Activated naive CD4-positive, alpha-beta T cell treated with anti-CD3 and anti-CD28 coated beads, Interleukin-2, amount 10 ng/mL, durations not matched to agents 7 days and 5 days (primary cell): ENCODE measurements at regions not wholly inside any gene's neighbourhood (a gene's known extent, or its start where the extent isn't known, plus 50 kb on each side); places are given as distances from the start of the nearest gene placed in this dataset.

ENCODE experiments used
- CTCF ChIA-PET: fragments of 350-600 bp; sonication (Branson Sonifier 250); formaldehyde crosslinking; loops from one replicate; lab custom pipeline; 2021; ENCODE audit warnings: antibody characterized with exemption; lab: Charles Lee
- DNase-seq: peaks from one replicate; pipeline ENCODE4 v3.0.0-alpha.2; 2020
- H3K27ac Mint-ChIP-seq: one replicate; pipeline ENCODE4 v1.8.0; 2021; ENCODE audit warnings: mild to moderate bottlenecking, moderate library complexity, mixed read lengths
- H3K27me3 Mint-ChIP-seq: one replicate; pipeline ENCODE4 v1.8.0; 2021; ENCODE audit warnings: mild to moderate bottlenecking, mixed read lengths
- H3K36me3 Mint-ChIP-seq: one replicate; pipeline ENCODE4 v1.8.0; 2021; ENCODE audit warnings: mixed read lengths
- H3K4me1 Mint-ChIP-seq: one replicate; pipeline ENCODE4 v1.8.0; 2021; ENCODE audit warnings: mixed read lengths
- H3K4me3 Mint-ChIP-seq: one replicate; pipeline ENCODE4 v1.8.0; 2021; ENCODE audit warnings: mild to moderate bottlenecking, moderate library complexity, mixed read lengths
- H3K9me3 Mint-ChIP-seq: one replicate; pipeline ENCODE4 v1.8.0; 2021; ENCODE audit warnings: mixed read lengths

DNA sequence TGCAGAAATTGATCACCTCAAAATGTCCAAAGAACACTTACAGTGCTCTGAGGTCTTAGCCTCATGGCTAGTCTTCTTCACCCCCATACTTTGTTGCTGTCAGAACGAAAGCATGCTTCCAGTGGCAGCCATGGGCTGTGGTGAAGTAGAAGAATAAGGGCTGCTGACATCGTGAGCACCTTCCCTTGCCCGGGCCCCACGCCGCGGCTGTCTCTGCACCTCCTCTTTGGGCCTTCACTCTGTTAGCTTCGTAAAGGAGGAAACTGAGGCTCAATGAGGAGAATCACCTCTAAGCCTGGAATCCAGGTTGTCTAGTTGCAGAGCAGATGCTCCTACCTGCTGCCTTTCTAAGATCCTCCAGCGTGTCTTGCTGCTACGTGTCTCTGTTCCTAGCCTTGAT, 139.5 kb upstream of the SLC28A3 start:
- Mint-ChIP-seq H3K4me1 (no peaks in the 10 kb centered on the region), H3K27ac (no peak overlapping the region), H3K27me3 (no peaks in the 10 kb centered on the region), H3K9me3 (no peaks in the 10 kb centered on the region), H3K4me3 (no peak overlapping the region), H3K36me3 (no peaks in the 10 kb centered on the region)
- CTCF ChIA-PET: no interaction called here
- no peak for DNase-seq

DNA sequence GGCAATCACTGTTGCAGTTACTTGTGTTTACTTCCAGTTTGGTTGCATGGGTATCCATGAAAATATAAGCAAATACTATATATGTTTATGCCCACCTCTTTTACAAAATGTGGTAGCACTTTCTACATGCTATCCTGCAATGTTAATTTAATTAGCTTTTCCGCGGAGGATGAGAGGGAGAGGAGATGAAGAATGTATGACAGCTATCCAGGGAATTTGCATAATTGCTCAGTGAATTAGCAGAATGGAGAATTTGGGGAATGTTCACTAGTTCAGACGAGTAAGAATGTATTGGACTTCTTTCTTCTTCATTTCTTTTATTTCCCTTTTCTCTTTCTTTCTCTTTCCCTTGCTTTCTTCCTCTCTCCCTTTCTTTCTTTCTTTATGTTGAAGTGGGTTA, 140.7 kb upstream of the SLC28A3 start:
- CTCF ChIA-PET: no interaction called here
- no peaks in the 10 kb centered on the region for H3K36me3 Mint-ChIP-seq
- H3K27me3 Mint-ChIP-seq: no peaks in the 10 kb centered on the region
- DNase-seq: no peak
- H3K4me3 Mint-ChIP-seq: no peak overlapping the region
- H3K4me1 Mint-ChIP-seq: no peaks in the 10 kb centered on the region
- H3K27ac Mint-ChIP-seq: no peak overlapping the region
- H3K9me3 Mint-ChIP-seq: no peaks in the 10 kb centered on the region

DNA sequence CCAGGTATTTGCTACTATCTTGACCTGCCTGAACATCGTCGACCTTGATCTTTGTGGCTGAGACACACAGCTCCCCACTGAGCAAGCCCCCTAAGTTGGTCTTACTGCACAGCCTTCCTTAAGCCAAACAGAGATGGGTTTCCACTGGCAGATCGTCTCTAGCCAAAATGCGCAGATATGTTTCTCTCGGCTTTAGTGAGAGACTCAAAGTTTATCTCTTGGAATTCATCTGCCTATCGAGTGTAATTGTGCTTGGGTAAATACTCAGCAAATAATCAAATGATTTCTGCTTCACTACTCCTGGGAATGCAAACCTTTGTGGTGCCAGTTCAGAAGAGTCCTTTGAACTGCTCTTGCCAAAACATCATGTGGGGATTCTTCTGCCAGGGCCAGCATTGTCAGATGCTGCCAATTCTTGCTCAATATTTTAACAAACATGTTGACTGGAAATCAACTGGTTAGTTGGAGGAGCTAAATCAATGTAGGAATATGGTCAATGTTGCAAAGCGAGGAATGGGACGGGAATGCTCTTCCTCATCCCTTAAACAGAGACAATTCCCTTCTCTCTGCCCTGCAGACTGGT, 141.2 kb upstream of the SLC28A3 start:
- Mint-ChIP-seq H3K27me3 (no peaks in the 10 kb centered on the region), H3K9me3 (no peaks in the 10 kb centered on the region), H3K36me3 (no peaks in the 10 kb centered on the region), H3K4me3 (no peak overlapping the region), H3K4me1 (no peaks in the 10 kb centered on the region), H3K27ac (no peak overlapping the region)
- no peak for DNase-seq
- CTCF ChIA-PET: no interaction called here

DNA sequence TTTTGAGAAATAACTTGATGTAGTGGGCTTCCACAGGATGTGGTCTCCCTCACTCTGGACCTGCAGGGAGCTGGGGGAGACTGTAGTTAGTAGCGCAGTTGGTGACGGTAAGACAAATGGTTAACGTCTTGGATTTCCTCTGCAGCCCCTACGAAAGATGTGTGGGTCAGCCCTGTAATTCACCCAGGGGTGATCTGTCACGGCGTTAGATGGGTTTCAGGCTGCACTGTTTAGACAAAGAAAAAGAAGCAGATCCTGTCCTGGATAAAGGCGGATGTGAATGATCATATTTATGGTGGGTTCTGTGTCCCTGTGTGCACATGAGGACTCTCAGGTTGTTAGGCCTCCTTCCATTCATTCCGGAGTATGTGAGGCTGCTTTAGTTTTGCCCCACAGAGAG, 142.0 kb upstream of the SLC28A3 start:
- no peak for DNase-seq
- Mint-ChIP-seq H3K27me3 (no peaks in the 10 kb centered on the region), H3K36me3 (no peaks in the 10 kb centered on the region), H3K4me1 (no peaks in the 10 kb centered on the region), H3K27ac (no peak overlapping the region), H3K4me3 (no peak overlapping the region), H3K9me3 (no peaks in the 10 kb centered on the region)
- CTCF ChIA-PET: no interaction called here

DNA sequence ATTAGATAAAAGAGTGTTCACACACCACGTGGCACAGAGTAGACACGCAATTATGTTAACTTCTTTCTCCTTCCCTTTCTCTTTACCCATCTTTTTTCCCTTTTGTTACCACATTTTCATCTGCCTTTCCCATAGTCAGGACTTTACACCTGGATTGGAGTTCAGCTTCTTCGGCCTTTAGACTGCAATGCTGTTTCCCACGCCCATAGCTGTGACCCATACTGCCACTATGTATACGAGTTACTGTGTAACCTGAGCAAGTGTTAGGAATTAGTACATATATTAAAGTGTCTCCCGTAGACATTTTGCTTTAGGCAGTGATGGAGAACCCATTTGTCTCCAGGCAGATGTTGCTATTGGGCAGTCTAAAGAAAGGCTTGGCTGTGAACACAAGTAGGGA, 143.6 kb upstream of the SLC28A3 start:
- CTCF ChIA-PET: no interaction called here
- Mint-ChIP-seq H3K4me3 (no peak overlapping the region), H3K27ac (no peak overlapping the region), H3K4me1 (no peaks in the 10 kb centered on the region), H3K36me3 (no peaks in the 10 kb centered on the region), H3K9me3 (no peaks in the 10 kb centered on the region), H3K27me3 (no peaks in the 10 kb centered on the region)
- DNase-seq: no peak

DNA sequence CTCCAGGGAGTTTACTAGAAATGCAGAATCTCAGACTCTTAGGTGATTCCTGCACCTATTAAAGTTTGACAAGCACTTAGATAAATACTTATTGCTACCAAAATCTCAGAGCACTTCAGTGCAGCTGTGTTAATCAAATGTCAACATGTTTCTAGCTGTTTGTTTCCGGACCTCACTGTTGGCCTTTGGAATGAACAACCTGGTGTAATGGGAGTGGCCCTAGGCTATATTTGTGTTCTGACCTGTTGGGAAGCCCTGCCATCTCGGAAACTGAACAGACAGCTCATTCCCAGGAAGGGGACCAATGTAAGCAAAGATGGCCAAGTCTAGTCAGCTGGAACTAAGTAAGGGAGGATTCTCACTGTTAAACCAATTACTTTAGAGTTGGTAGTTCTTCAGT, 145.0 kb upstream of the SLC28A3 start:
- no peaks in the 10 kb centered on the region for H3K4me1 Mint-ChIP-seq
- H3K9me3 Mint-ChIP-seq: no peaks in the 10 kb centered on the region
- DNase-seq: no peak
- CTCF ChIA-PET: no interaction called here
- H3K4me3 Mint-ChIP-seq: no peak overlapping the region
- no peaks in the 10 kb centered on the region for H3K36me3 Mint-ChIP-seq
- no peak overlapping the region for H3K27ac Mint-ChIP-seq
- no peaks in the 10 kb centered on the region for H3K27me3 Mint-ChIP-seq

DNA sequence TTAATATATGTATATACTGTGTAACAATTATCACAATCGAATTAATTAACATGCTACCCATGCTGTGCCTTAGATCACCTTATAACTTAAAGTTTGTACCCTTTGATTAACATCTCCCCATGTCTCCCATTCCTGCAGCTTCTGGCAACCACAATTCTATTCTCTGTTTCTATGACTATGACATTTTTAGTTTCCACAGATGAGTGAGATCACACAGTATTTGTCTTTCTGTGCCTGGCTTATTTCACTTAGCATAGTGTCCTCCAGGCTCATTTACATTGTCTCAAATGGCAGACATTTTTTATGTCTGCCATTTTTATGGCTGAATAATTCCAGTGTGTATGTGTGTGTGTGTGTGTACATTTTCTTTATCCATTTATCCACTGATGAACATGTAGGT, 146.1 kb upstream of the SLC28A3 start:
- no peaks in the 10 kb centered on the region for H3K36me3 Mint-ChIP-seq
- CTCF ChIA-PET: no interaction called here
- no peak overlapping the region for H3K4me3 Mint-ChIP-seq
- H3K4me1 Mint-ChIP-seq: no peaks in the 10 kb centered on the region
- H3K27me3 Mint-ChIP-seq: no peaks in the 10 kb centered on the region
- no peak overlapping the region for H3K27ac Mint-ChIP-seq
- no peaks in the 10 kb centered on the region for H3K9me3 Mint-ChIP-seq
- no peak for DNase-seq

DNA sequence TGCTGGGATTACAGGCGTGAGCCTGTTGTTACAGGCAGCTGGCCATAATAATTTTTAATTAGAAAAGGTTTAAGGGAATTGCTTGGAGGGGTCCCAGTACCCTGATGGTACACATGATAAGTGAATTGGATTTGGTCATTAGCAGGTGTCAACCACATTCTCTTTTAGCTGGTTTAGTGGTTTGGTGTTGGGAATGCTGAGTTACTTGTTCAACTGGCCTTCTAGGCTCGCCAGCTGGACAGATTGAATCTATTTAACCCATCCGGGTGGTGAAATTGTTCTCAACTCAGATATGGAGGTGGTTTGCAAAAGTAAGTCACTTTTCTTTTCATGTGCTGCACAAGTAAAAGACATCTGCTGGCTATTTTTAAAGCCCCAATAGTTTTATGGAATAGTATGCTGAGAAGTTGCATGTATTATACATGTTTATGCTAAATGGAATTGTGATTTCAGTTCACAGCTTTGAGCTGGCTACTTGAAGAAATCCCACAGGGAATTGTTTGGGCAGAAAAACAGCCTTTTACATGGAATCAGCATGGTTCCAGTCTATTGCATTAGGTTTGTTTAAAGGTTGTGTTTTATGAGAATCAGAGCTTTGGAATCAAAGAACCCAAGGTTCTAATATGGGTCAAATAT, 149.8 kb upstream of the SLC28A3 start:
- no peaks in the 10 kb centered on the region for H3K27me3 Mint-ChIP-seq
- no peaks in the 10 kb centered on the region for H3K36me3 Mint-ChIP-seq
- no peaks in the 10 kb centered on the region for H3K4me1 Mint-ChIP-seq
- CTCF ChIA-PET: no interaction called here
- no peak overlapping the region for H3K27ac Mint-ChIP-seq
- no peaks in the 10 kb centered on the region for H3K9me3 Mint-ChIP-seq
- H3K4me3 Mint-ChIP-seq: no peak overlapping the region
- DNase-seq: no peak

DNA sequence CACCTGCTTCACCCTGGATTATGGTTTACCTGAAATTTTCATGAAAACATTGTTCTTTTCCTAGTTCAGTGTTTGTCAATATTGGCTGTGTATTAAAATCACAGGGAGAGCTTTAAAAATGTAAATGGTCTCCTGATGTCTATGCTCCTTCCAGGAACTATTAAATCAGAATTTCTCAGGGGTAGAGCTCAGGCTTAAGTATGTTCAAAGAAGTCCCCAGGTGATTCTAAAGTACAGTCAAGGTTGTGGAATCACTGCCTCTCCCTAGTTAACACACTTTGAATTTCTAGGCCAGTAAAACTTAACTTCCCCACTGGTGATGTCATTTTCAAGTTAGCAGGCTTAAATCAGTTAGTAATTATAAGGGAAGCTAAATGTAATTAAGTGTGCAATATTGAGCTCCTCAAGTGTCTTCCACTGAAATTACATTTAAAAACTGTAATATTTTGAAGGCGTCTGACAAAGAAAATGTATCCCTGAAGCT, 150.3 kb upstream of the SLC28A3 start:
- no peaks in the 10 kb centered on the region for H3K27me3 Mint-ChIP-seq
- no peaks in the 10 kb centered on the region for H3K36me3 Mint-ChIP-seq
- no peak overlapping the region for H3K27ac Mint-ChIP-seq
- H3K4me1 Mint-ChIP-seq: no peaks in the 10 kb centered on the region
- H3K4me3 Mint-ChIP-seq: no peak overlapping the region
- CTCF ChIA-PET: no interaction called here
- H3K9me3 Mint-ChIP-seq: no peaks in the 10 kb centered on the region
- DNase-seq: no peak

DNA sequence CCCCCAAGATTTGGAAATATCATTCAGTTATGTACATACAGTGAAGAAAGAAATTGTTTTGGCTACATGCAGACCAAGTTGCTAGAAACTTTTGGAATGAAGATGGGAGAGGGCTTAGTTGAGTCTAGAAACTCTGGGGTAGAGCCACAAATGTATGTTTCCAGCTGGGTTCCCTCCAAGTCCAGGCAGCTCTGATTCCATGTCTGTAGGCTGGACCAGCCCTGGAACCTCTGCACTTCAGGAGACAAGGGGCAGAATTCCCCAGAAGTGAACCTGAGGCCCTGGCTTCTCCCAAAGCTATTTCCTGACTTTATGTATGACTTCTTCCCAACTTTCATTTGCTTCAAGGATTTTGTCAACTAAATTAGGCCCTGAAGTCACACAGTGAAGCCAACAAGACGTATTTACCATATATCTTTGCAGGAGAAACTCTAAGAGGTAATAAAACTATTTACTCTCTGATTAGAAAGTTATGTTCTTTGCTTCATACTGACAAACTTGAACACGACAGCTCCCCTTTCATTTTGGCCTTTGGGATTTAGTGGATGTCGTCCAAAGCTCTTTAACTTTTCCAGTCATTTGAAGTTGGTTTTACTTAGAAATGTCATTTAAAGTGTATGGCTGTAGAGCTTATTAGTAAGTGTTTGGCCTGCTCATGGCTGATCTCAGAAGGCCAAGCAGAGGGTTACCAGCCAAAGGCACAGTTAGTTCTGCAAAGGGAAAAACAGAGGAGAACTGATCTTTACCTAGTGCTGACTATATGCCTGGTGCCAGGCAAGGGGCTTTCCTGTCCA, 152.0 kb upstream of the SLC28A3 start:
- no peak for DNase-seq
- H3K4me3 Mint-ChIP-seq: no peak overlapping the region
- no peaks in the 10 kb centered on the region for H3K36me3 Mint-ChIP-seq
- no peaks in the 10 kb centered on the region for H3K9me3 Mint-ChIP-seq
- H3K27ac Mint-ChIP-seq: no peak overlapping the region
- H3K27me3 Mint-ChIP-seq: no peaks in the 10 kb centered on the region
- H3K4me1 Mint-ChIP-seq: no peaks in the 10 kb centered on the region
- CTCF ChIA-PET: no interaction called here

DNA sequence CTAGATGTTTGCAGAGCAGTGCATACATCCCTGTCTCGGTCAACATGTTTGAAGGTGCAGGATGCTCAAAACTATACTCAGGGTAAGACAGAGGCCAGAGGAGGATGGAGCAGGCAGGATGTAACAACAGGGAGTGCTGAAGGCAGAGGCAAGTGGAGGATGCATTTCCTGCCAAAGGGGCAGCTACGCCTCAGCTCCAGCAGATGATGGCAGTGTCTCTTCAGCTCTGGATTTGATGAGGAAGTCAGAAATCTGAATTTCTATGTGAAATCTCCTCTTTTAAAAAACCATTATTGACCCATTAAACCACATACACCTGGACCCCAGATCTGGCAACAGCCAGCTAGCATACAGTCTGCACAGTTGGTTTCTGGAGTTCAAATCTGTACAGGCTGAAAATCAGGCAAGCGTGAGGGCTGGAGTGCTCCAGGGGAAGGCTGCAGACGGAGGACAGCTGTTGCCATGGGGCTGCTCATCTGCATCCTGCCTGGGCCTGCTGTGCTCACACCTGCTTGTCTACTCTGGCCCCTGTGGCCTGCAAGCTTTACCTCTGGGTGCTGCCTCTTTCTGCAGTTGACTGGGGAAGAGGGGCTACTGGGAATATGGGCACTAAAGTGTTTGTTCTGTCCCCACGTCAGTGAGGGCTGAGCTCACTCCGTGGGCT, 152.9 kb upstream of the SLC28A3 start:
- CTCF ChIA-PET: interaction anchor here (0.6 to 0.7 kb wide), 2 partner anchors 51 to 76 kb away, joined by 3 read pairs; no protein-coding TSS in a partner anchor
- no peaks in the 10 kb centered on the region for H3K4me1 Mint-ChIP-seq
- DNase-seq: no peak
- H3K36me3 Mint-ChIP-seq: no peaks in the 10 kb centered on the region
- no peaks in the 10 kb centered on the region for H3K27me3 Mint-ChIP-seq
- H3K27ac Mint-ChIP-seq: no peak overlapping the region
- no peak overlapping the region for H3K4me3 Mint-ChIP-seq
- no peaks in the 10 kb centered on the region for H3K9me3 Mint-ChIP-seq

DNA sequence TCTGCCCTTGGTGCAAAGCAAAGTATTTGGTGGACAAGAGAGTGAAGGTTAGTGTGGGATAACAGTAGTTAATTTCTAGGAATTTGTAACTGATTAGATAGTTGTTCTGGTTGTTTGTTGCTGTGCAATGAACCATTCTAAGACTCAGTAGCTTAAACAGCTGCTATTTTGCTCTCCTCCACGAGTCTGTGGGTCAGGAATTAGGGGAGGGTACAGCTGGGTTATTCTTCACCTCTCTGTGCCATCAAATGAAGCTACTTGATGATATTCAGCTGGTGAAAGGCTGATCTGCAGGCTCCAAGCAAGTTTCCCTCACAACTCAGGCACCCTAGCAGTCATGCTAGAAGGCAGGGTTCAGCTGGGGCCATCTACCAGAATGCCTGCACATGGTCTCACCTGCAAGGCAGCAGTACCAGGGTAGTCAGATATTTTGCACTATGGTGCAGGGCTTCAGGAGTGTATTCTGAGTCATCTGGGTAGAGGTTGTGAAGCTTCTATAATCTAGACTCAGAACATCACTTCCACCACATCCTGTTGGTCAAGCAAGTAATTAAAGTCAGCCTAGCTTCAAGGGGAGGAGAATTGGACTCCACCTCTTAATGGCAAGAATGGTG, 159.5 kb upstream of the SLC28A3 start:
- H3K27me3 Mint-ChIP-seq: no peaks in the 10 kb centered on the region
- no peak overlapping the region for H3K27ac Mint-ChIP-seq
- H3K4me1 Mint-ChIP-seq: no peaks in the 10 kb centered on the region
- no peaks in the 10 kb centered on the region for H3K9me3 Mint-ChIP-seq
- DNase-seq: no peak
- no peak overlapping the region for H3K4me3 Mint-ChIP-seq
- no peaks in the 10 kb centered on the region for H3K36me3 Mint-ChIP-seq
- CTCF ChIA-PET: no interaction called here

DNA sequence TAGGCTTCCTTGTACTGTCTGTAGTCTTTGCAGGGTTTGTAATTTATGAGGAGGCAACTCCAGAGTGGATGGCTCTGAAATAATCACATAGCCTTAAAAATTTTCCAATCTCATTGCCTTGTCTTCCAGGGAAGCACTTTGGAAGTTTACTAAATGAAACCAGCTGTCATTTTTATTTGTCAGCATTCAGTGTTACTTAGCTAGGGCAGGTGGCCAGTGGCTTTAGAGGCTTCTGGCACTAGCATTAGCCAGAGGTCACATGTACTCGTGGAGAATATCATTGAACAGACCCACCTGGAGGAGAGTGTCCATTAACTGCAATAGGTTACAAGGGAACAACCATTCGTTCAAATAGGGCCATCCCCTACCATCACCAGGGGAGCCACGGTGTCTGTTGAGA, 160.3 kb upstream of the SLC28A3 start:
- Mint-ChIP-seq H3K9me3 (no peaks in the 10 kb centered on the region), H3K27ac (no peak overlapping the region), H3K4me1 (no peaks in the 10 kb centered on the region), H3K27me3 (no peaks in the 10 kb centered on the region), H3K4me3 (no peak overlapping the region), H3K36me3 (no peaks in the 10 kb centered on the region)
- DNase-seq: no peak
- CTCF ChIA-PET: no interaction called here

DNA sequence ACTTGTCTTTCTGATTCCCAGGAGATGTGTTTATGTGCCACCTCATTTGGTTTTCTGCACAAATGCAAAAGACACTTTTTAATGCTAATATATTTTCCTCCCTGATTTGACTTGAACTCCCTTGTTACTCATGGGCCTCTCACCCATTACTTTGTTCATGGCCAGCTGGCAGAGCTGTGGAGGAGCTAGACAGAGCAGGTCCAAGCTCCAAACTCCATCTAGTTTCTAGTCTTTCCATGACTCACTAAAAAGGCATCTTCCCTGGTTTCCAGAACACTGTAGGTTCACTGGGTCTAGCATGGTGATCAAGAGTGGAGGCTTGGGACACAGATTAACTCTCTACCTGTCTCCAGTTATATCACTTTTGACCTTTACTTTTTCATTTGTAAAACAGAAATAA, 161.0 kb upstream of the SLC28A3 start:
- no peak overlapping the region for H3K4me3 Mint-ChIP-seq
- no peaks in the 10 kb centered on the region for H3K9me3 Mint-ChIP-seq
- H3K36me3 Mint-ChIP-seq: no peaks in the 10 kb centered on the region
- CTCF ChIA-PET: no interaction called here
- no peaks in the 10 kb centered on the region for H3K27me3 Mint-ChIP-seq
- H3K27ac Mint-ChIP-seq: no peak overlapping the region
- H3K4me1 Mint-ChIP-seq: no peaks in the 10 kb centered on the region
- DNase-seq: no peak
